ENCODE measurements at regions not wholly inside any gene's neighbourhood (a gene's known extent, or its start where the extent isn't known, plus 50 kb on each side); places are given as distances from the start of the nearest gene placed in this dataset.

DNA sequence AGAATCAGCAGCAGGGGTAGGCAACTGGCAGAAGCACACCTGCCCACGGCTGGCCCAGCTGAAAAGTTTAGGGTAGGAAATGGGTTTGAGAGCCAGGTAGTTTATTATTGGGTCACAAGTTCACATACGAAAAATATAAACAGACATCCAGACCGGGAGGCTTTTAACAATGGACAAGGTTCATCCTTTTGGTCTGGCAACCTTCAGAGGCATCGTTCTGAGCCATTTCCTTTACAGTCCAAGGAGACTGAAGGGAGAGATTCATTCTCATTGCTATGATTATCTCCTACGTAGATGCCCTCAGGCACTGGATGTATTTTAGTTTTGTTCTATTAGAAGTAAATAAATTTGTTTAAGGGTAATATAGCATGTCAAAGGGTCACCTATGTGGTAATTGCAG lies 248.0 kb upstream of the THBS1 start:
- TF ChIP-seq POLR2A (IDR thresholded peaks at IDR 0.05), result no peak
- TF ChIP-seq CTCF (IDR thresholded peaks at IDR 0.05), result no peak
